BJ (cell line): ENCODE measurements at regions not wholly inside any gene's neighbourhood (a gene's known extent, or its start where the extent isn't known, plus 50 kb on each side); places are given as distances from the start of the nearest gene placed in this dataset.

Experiments used
- CTCF ChIA-PET: fragments of 350-600 bp; formaldehyde crosslinking; extraction: SDS; loops from one replicate; lab custom pipeline; 2021; ENCODE audit warnings: antibody characterized with exemption, inconsistent platforms; lab: Yijun Ruan, JAX
- POLR2A ChIA-PET: fragments of 300-600 bp; sonication (Branson Sonifier 250); formaldehyde crosslinking; extraction: SDS; loops from one replicate; lab custom pipeline; 2021; ENCODE audit warnings: antibody characterized with exemption; lab: Charles Lee
- DNase-seq: peaks from one replicate; pipeline ENCODE4 v3.0.0-alpha.2; 2011; ENCODE audit warnings: low read depth
- H3K27me3 ChIP-seq: 2 replicates; pipeline ENCODE4 v1.6.0; 2011; ENCODE audit warnings: low read length; ENCODE audit not compliant: control insufficient read depth, insufficient read depth
- H3K36me3 ChIP-seq: 2 replicates; pipeline ENCODE4 v1.5.1; 2011; ENCODE audit warnings: low read length; ENCODE audit not compliant: control insufficient read depth, insufficient read depth
- H3K4me3 ChIP-seq: 2 replicates; pipeline ENCODE4 v1.5.1; 2011; ENCODE audit warnings: low read depth, mild to moderate bottlenecking, control low read depth, low read length
- CTCF ChIP-seq: IDR thresholded peaks from 2 replicates; pipeline ENCODE4 v1.5.1; 2011; ENCODE audit warnings: low read depth, mild to moderate bottlenecking, control low read depth, inconsistent platforms, low read length, moderate library complexity; ENCODE audit not compliant: insufficient read depth

GRCh38 chr4:134999169-134999568 lies 797.6 kb upstream of the PABPC4L start:
- H3K36me3 ChIP-seq, result no peaks in the 10 kb centered on the region
- CTCF ChIA-PET, result no interaction called here
- DNase-seq, result no peak

GRCh38 chr4:134961963-134962362 lies 760.4 kb upstream of the PABPC4L start:
- H3K4me3 ChIP-seq, result no peak overlapping the region
- POLR2A ChIA-PET, result no interaction called here
- H3K27me3 ChIP-seq, result no peaks in the 10 kb centered on the region
- no peak for DNase-seq
- H3K36me3 ChIP-seq, result no peaks in the 10 kb centered on the region
- no peak for TF ChIP-seq CTCF
- CTCF ChIA-PET, result no interaction called here

More at GRCh38 chr4:134999169-134999568, 797.6 kb upstream of the PABPC4L start:
- Histone ChIP-seq H3K4me3 (no peak overlapping the region), H3K27me3 (no peaks in the 10 kb centered on the region)
- no peak for TF ChIP-seq CTCF
- POLR2A ChIA-PET, result interaction anchor here (0.6 kb wide), 1 partner anchor 13 kb away, joined by 3 read pairs; no protein-coding TSS in a partner anchor

- TF ChIP-seq CTCF, result no peak
- ChIA-PET POLR2A (no interaction called here), CTCF (interaction anchor here (1.6 kb wide), 1 partner anchor 1812 kb away, joined by 3 read pairs; no protein-coding TSS in a partner anchor)
- no peak for DNase-seq
- no peaks in the 10 kb centered on the region for H3K36me3 ChIP-seq
- H3K4me3 ChIP-seq, result no peak overlapping the region
- H3K27me3 ChIP-seq, result no peaks in the 10 kb centered on the region
Observed at GRCh38 chr4:134958862-134959261, 757.3 kb upstream of the PABPC4L start.

- no peaks in the 10 kb centered on the region for H3K27me3 ChIP-seq
- CTCF ChIA-PET, result no interaction called here
- no peak overlapping the region for H3K4me3 ChIP-seq
- DNase-seq, result no peak
- no peaks in the 10 kb centered on the region for H3K36me3 ChIP-seq
- POLR2A ChIA-PET, result no interaction called here
- TF ChIP-seq CTCF, result no peak
Observed at GRCh38 chr4:134955059-134955458, 753.5 kb upstream of the PABPC4L start.

- H3K4me3 ChIP-seq, result no peak overlapping the region
- H3K36me3 ChIP-seq, result no peaks in the 10 kb centered on the region
- no peaks in the 10 kb centered on the region for H3K27me3 ChIP-seq
- no peak for TF ChIP-seq CTCF
- ChIA-PET POLR2A (no interaction called here), CTCF (no interaction called here)
- no peak for DNase-seq
Observed at GRCh38 chr4:134952775-134953174, 751.2 kb upstream of the PABPC4L start.
